ENCODE measurements at regions not wholly inside any gene's neighbourhood (a gene's known extent, or its start where the extent isn't known, plus 50 kb on each side); places are given as distances from the start of the nearest gene placed in this dataset.

DNA sequence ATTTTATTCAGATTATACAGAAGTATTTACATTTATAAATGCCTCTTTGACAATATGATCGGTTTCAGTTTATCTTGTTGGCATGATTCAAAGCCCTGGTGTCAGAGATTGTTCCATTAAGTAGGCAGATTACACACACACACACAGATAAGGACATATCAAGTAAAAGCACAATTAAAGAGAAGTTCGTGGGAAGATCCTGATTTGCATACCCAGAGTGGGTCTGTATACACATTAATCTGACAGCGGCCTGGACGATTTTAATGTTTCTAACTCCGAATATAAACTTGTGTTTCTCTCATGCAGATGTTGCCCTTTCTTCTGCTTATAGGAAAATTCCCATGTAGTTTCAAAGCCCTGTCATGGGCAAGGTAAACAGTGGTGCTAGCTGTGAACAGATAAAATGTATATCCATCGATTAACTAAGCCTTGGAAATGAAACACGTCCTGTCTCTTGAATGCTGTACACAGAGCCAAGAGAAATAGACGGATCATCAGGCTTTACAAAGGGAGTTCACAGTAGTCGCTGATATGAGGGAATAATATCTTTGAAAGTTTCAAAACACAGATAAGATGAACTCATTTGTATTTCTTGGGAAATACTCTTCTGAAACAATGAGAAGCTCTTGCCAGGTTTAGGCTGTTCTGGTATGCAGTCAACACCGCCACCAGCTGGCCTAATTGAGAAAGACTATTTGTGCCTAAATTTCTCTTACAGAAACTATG lies 108.2 kb upstream of the GMDS start:
- ChIA-PET POLR2A (interaction anchor here (0.9 kb wide), 1 partner anchor 281 kb away, joined by 3 read pairs; no protein-coding TSS in a partner anchor), CTCF (interaction anchor here (0.5 to 3.2 kb wide), 46 partner anchors 9 to 883 kb away, joined by 3 to 49 read pairs (median 4); no protein-coding TSS in a partner anchor)
- Histone ChIP-seq H3K4me1 (ENCODE audit: control insufficient read depth, insufficient read depth, low read length) (peaks cover 7% of the 10 kb centered on the region), H3K9me3 (ENCODE audit: control insufficient read depth, insufficient read depth, low read depth, low read length) (no peaks in the 10 kb centered on the region), H3K36me3 (ENCODE audit: control insufficient read depth in 2 of 2, insufficient read depth in 1 of 2, low read length in 2 of 2) (no peaks in the 10 kb centered on the region), H3K4me3 (ENCODE audit: low read depth, low read length) (no peak overlapping the region), H3K27ac (ENCODE audit: extremely low read depth, low read depth, low read length) (peak overlapping the region; percentile 52; the same call in 1 of the 2 replicates)
- peak; percentile 79; the same call in 1 of the 2 replicates for TF ChIP-seq ZNF792 (tag by site-specific recombination; IDR thresholded peaks at IDR 0.05)
- TF ChIP-seq, protein P1, sequence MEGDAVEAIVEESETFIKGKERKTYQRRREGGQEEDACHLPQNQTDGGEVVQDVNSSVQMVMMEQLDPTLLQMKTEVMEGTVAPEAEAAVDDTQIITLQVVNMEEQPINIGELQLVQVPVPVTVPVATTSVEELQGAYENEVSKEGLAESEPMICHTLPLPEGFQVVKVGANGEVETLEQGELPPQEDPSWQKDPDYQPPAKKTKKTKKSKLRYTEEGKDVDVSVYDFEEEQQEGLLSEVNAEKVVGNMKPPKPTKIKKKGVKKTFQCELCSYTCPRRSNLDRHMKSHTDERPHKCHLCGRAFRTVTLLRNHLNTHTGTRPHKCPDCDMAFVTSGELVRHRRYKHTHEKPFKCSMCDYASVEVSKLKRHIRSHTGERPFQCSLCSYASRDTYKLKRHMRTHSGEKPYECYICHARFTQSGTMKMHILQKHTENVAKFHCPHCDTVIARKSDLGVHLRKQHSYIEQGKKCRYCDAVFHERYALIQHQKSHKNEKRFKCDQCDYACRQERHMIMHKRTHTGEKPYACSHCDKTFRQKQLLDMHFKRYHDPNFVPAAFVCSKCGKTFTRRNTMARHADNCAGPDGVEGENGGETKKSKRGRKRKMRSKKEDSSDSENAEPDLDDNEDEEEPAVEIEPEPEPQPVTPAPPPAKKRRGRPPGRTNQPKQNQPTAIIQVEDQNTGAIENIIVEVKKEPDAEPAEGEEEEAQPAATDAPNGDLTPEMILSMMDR (tag by site-specific recombination; IDR thresholded peaks at IDR 0.05), result peak; percentile 48
- 0 out of 2 replicates have a peak, but pooled peaks have one; percentile 30 for TF ChIP-seq ZNF561 (tag by site-specific recombination; IDR thresholded peaks at IDR 0.05; ENCODE audit: borderline replicate concordance)
- TF ChIP-seq, protein P2, sequence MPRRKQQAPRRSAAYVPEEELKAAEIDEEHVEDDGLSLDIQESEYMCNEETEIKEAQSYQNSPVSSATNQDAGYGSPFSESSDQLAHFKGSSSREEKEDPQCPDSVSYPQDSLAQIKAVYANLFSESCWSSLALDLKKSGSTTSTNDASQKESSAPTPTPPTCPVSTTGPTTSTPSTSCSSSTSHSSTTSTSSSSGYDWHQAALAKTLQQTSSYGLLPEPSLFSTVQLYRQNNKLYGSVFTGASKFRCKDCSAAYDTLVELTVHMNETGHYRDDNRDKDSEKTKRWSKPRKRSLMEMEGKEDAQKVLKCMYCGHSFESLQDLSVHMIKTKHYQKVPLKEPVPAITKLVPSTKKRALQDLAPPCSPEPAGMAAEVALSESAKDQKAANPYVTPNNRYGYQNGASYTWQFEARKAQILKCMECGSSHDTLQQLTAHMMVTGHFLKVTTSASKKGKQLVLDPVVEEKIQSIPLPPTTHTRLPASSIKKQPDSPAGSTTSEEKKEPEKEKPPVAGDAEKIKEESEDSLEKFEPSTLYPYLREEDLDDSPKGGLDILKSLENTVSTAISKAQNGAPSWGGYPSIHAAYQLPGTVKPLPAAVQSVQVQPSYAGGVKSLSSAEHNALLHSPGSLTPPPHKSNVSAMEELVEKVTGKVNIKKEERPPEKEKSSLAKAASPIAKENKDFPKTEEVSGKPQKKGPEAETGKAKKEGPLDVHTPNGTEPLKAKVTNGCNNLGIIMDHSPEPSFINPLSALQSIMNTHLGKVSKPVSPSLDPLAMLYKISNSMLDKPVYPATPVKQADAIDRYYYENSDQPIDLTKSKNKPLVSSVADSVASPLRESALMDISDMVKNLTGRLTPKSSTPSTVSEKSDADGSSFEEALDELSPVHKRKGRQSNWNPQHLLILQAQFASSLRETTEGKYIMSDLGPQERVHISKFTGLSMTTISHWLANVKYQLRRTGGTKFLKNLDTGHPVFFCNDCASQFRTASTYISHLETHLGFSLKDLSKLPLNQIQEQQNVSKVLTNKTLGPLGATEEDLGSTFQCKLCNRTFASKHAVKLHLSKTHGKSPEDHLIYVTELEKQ (tag by site-specific recombination; IDR thresholded peaks at IDR 0.05; ENCODE audit: borderline replicate concordance), result no peak
- 0 out of 2 replicates have a peak, but pooled peaks have one; percentile 15 for TF ChIP-seq ZFHX2 (tag by site-specific recombination; conservative IDR thresholded peaks at IDR 0.05)
- no peak for TF ChIP-seq ZBTB20 (tag by site-specific recombination; IDR thresholded peaks at IDR 0.05)
- TF ChIP-seq ZNF274 (IDR thresholded peaks at IDR 0.05; ENCODE audit: low read length), result no peak
- no peak for TF ChIP-seq ZNF274 (tag by site-specific recombination; IDR thresholded peaks at IDR 0.05; ENCODE audit: borderline replicate concordance)
- TF ChIP-seq ZNF2 (tag by site-specific recombination; IDR thresholded peaks at IDR 0.05), result peak; percentile 84
- TF ChIP-seq ZNF184 (tag by site-specific recombination; IDR thresholded peaks at IDR 0.05), result 0 out of 2 replicates have a peak, but pooled peaks have one; percentile 38
- TF ChIP-seq MYNN (tag by site-specific recombination; IDR thresholded peaks at IDR 0.05; ENCODE audit: borderline replicate concordance), result no peak
- no peak for TF ChIP-seq KLF10 (tag by site-specific recombination; IDR thresholded peaks at IDR 0.05)
- TF ChIP-seq, protein P3, sequence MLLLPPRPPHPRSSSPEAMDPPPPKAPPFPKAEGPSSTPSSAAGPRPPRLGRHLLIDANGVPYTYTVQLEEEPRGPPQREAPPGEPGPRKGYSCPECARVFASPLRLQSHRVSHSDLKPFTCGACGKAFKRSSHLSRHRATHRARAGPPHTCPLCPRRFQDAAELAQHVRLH (tag by site-specific recombination; IDR thresholded peaks at IDR 0.05), result no peak
- TF ChIP-seq ZNF416 (tag by site-specific recombination; IDR thresholded peaks at IDR 0.05), result no peak
- TF ChIP-seq, protein P4, sequence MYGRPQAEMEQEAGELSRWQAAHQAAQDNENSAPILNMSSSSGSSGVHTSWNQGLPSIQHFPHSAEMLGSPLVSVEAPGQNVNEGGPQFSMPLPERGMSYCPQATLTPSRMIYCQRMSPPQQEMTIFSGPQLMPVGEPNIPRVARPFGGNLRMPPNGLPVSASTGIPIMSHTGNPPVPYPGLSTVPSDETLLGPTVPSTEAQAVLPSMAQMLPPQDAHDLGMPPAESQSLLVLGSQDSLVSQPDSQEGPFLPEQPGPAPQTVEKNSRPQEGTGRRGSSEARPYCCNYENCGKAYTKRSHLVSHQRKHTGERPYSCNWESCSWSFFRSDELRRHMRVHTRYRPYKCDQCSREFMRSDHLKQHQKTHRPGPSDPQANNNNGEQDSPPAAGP (tag by site-specific recombination; IDR thresholded peaks at IDR 0.05), result no peak
- TF ChIP-seq ZEB2 (tag by site-specific recombination; IDR thresholded peaks at IDR 0.05), result peak; percentile 69
- TF ChIP-seq ZNF514 (tag by site-specific recombination; IDR thresholded peaks at IDR 0.05), result no peak
- no peak for TF ChIP-seq ZNF610 (tag by site-specific recombination; IDR thresholded peaks at IDR 0.05; ENCODE audit: borderline replicate concordance)
- TF ChIP-seq ZNF114 (tag by site-specific recombination; IDR thresholded peaks at IDR 0.05), result no peak
- TF ChIP-seq GLIS2 (tag by site-specific recombination; IDR thresholded peaks at IDR 0.05), result no peak
- no peak for TF ChIP-seq ZNF521 (tag by site-specific recombination; IDR thresholded peaks at IDR 0.05)
- TF ChIP-seq ZNF624 (tag by site-specific recombination; IDR thresholded peaks at IDR 0.05), result no peak
- TF ChIP-seq, protein P5, sequence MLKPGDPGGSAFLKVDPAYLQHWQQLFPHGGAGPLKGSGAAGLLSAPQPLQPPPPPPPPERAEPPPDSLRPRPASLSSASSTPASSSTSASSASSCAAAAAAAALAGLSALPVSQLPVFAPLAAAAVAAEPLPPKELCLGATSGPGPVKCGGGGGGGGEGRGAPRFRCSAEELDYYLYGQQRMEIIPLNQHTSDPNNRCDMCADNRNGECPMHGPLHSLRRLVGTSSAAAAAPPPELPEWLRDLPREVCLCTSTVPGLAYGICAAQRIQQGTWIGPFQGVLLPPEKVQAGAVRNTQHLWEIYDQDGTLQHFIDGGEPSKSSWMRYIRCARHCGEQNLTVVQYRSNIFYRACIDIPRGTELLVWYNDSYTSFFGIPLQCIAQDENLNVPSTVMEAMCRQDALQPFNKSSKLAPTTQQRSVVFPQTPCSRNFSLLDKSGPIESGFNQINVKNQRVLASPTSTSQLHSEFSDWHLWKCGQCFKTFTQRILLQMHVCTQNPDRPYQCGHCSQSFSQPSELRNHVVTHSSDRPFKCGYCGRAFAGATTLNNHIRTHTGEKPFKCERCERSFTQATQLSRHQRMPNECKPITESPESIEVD (tag by site-specific recombination; IDR thresholded peaks at IDR 0.05), result peak; percentile 47
- TF ChIP-seq ZNF654 (tag by site-specific recombination; IDR thresholded peaks at IDR 0.05; ENCODE audit: low read depth), result peak; percentile 95
- TF ChIP-seq ZXDB (tag by site-specific recombination; IDR thresholded peaks at IDR 0.05), result peak; percentile 70; the same call in 1 of the 2 replicates
- TF ChIP-seq, protein P6, sequence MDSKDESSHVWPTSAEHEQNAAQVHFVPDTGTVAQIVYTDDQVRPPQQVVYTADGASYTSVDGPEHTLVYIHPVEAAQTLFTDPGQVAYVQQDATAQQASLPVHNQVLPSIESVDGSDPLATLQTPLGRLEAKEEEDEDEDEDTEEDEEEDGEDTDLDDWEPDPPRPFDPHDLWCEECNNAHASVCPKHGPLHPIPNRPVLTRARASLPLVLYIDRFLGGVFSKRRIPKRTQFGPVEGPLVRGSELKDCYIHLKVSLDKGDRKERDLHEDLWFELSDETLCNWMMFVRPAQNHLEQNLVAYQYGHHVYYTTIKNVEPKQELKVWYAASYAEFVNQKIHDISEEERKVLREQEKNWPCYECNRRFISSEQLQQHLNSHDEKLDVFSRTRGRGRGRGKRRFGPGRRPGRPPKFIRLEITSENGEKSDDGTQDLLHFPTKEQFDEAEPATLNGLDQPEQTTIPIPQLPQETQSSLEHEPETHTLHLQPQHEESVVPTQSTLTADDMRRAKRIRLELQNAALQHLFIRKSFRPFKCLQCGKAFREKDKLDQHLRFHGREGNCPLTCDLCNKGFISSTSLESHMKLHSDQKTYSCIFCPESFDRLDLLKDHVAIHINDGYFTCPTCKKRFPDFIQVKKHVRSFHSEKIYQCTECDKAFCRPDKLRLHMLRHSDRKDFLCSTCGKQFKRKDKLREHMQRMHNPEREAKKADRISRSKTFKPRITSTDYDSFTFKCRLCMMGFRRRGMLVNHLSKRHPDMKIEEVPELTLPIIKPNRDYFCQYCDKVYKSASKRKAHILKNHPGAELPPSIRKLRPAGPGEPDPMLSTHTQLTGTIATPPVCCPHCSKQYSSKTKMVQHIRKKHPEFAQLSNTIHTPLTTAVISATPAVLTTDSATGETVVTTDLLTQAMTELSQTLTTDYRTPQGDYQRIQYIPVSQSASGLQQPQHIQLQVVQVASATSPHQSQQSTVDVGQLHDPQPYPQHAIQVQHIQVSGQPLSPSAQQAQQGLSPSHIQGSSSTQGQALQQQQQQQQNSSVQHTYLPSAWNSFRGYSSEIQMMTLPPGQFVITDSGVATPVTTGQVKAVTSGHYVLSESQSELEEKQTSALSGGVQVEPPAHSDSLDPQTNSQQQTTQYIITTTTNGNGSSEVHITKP (tag by site-specific recombination; IDR thresholded peaks at IDR 0.05), result peak; percentile 26; the same call in 1 of the 2 replicates
